Vagina (tissue), 2 donors: ENCODE measurements at regions not wholly inside any gene's neighbourhood (a gene's known extent, or its start where the extent isn't known, plus 50 kb on each side); places are given as distances from the start of the nearest gene placed in this dataset.

ENCODE experiments used
- POLR2AphosphoS5 ChIP-seq, 2 donors: sonication (generic); formaldehyde crosslinking; IDR thresholded peaks; one replicate each; pipeline ENCODE4 v1.9.0; 2017; ENCODE audit warnings: antibody characterized with exemption in 2 of 2, mild to moderate bottlenecking in 2 of 2, low read depth in 1 of 2; ENCODE audit not compliant: insufficient read depth in 1 of 2
- TF ChIP-seq, protein P1 (sequence below), 3 experiments: fragments of 450-650 bp in 2 of 3; fragments of 200-600 bp in 1 of 3; sonication (generic) in 1 of 3; IDR thresholded peaks; one replicate each; pipeline ENCODE4 v1.5.1; 2017 to 2019; ENCODE audit warnings: antibody characterized with exemption in 3 of 3, mild to moderate bottlenecking in 2 of 3, moderate library complexity in 2 of 3

- TF ChIP-seq, protein P1, sequence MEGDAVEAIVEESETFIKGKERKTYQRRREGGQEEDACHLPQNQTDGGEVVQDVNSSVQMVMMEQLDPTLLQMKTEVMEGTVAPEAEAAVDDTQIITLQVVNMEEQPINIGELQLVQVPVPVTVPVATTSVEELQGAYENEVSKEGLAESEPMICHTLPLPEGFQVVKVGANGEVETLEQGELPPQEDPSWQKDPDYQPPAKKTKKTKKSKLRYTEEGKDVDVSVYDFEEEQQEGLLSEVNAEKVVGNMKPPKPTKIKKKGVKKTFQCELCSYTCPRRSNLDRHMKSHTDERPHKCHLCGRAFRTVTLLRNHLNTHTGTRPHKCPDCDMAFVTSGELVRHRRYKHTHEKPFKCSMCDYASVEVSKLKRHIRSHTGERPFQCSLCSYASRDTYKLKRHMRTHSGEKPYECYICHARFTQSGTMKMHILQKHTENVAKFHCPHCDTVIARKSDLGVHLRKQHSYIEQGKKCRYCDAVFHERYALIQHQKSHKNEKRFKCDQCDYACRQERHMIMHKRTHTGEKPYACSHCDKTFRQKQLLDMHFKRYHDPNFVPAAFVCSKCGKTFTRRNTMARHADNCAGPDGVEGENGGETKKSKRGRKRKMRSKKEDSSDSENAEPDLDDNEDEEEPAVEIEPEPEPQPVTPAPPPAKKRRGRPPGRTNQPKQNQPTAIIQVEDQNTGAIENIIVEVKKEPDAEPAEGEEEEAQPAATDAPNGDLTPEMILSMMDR (IDR thresholded peaks at IDR 0.05): no peak
- no peak for TF ChIP-seq POLR2AphosphoS5 (IDR thresholded peaks at IDR 0.05; ENCODE audit: insufficient read depth in 1 of 2, low read depth in 1 of 2)
These were observed 143.5 kb upstream of the MARCKS start for GRCh38 chr6:113713665-113714064.
